Limb (tissue), 2 donors: ENCODE measurements at regions not wholly inside any gene's neighbourhood (a gene's known extent, or its start where the extent isn't known, plus 50 kb on each side); places are given as distances from the start of the nearest gene placed in this dataset.

Experiments
- DNase-seq, 2 donors: peaks; one replicate each; pipeline ENCODE4 v3.0.0-alpha.2; 2016; ENCODE audit errors: extremely low spot score in 2 of 2

DNA sequence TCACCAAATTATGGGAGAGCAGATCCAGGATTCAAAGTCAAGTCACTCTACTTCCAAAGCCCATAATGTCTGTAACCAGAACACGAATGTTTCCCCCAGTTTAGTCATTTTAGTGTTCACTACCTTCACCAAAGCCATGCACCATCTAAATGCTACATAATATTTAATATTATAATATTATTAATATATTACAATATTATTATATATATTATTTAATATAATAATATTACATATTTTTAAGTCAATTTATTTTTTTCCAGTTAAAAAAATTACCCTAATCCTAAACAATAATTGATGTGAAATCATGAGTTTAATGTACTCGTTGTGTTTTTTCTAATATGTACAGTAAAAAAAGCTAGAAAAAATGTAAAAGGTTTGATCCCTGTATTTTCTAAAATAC lies 276.6 kb upstream of the TBL1XR1 start:
- no peak for DNase-seq

DNA sequence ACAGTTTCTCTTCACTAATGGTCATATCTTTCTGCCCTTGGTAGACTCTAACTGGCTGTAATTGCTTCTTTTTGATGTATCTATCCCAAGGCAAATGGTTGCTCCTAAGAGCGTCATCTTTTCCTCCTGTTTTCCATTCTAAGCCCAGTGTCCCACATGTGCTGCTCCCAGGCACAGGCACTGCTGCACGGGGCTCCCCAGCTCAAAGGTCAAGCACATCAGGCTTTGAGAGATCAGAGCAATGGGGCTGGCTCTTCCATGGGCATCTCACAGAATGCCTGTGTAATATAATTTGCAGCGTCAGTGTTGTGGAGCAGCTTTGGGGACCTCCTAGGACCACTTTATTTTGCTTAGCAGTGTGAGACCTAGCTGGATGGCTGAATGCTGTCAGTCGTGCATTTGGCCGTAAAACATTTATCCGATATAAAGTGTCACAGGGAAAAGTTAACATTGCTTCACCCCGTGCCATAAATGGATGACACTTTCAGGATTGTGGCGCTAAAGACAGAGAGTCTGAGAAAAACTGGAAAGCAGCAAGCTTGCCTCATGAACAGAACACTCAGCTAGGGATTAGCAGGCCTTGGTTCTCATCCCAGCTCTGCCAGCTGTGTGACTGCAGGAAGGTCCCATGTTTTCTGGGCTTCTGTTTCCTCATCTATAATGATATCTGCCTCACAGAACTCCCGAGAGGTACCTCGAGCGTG lies 277.5 kb upstream of the TBL1XR1 start:
- no peak for DNase-seq

DNA sequence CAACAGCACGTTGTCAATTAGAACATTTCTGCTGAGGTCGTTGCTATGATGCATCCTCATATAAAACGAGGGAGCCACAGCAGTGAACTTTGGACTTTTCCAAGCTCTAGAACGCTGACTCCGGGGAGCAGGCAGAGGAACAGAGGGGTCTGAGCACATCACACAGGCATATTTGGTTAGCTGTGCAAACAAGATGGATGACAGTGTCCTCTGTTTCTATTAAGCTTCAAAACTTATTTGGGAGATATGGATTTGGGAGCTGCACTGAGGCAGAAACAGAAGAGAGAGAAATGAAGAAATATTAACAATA lies 278.0 kb upstream of the TBL1XR1 start:
- DNase-seq: no peak

- DNase-seq: no peak
Observed at GRCh38 chr3:177476495-177476894, 279.2 kb upstream of the TBL1XR1 start.

DNA sequence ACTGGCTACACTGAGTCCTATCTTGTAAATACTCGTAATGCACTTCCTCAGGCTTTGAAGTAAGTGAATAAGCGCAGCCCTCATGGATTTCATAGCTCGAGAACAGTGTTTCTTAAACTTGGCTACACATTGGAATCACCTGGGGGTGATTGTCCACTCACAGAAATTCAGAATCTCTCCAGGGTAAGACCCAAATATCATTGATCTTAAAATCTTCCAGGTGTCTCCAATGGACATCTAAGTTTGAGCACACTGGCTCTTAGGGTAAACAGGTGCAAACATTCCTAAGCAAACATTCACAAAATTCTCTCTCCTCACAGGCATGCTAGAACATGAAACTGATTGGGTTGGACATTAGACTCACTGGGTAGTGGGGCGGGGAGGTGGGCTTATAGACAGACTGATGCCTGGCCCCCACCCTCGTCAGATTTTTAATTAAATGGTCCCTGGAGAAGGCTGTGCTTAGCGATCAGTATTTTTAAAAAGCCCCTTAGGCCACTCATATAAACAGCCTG lies 279.7 kb upstream of the TBL1XR1 start:
- no peak for DNase-seq

GRCh38 chr3:177478170-177478867 lies 281.0 kb upstream of the TBL1XR1 start:
- peak in 1 of 2 donors; percentile 78 for DNase-seq

- DNase-seq: no peak
Observed at GRCh38 chr3:177479630-177480029, 282.3 kb upstream of the TBL1XR1 start.

DNA sequence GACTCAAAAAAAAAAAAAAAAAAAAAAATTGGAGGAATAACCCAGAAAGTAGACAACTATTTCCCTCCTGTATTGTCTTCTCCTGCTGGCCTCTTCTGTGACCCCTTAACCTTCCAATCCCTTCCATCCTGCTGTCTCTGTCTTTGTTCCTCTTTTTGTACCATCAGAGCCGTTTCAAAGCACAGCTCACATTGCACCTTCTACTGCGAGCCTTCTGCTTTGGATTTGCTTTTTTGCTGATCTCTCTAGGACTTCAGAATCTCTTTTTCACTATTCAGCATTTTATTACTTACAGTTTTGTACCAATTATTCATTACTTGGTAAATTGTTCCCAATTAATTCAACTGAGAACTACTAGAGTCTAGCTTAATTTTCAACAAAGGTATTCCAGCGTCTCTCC lies 284.0 kb upstream of the TBL1XR1 start:
- no peak for DNase-seq

GRCh38 chr3:177482048-177482691 lies 284.9 kb upstream of the TBL1XR1 start:
- DNase-seq: no peak

- no peak for DNase-seq
Observed at GRCh38 chr3:177483182-177483967, 286.1 kb upstream of the TBL1XR1 start.

DNA sequence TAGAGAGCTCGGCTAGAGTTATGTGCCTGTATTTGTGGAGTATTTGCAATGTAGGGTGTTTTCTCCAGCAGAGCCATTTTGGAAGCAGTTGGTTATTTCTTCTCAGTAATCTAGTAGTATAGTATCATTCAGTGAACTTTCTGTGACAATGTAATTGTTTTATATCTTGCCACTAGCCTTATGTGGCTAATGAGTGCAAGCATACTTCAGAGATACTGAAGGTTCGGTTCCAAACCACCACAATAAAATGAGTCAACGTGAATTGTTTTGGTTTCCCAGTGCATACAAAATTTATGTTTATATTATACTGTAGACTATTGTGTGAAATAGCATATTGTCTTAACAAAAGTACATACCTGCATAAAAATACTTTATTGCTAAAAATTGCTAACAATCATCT lies 286.9 kb upstream of the TBL1XR1 start:
- DNase-seq: no peak

GRCh38 chr3:177484926-177485325 lies 287.6 kb upstream of the TBL1XR1 start:
- DNase-seq: no peak

DNA sequence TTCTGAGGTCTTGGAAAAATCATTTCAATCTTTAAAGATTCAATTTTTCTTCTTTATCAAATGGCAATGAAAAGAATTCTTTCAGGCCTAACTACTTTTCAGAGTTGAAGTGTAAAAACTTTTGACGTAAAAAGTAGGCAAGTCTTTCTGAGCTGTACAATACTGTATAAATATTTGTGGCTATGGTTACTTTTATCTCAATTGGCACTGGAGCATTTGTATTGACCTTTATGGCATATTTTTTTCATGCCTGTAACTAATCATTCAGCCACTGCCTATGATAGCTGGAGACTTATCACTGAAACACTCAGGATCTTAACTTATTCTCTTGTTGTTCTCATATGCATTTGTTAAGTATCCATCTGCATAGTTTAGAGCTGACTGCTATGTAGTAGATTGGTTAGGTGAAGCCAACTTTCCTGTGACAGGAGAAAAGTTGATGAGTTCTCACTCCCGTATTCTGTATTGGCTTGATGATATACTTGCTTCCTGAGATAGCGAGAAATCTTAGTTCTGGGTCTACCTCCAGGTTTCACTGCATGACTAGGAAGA lies 290.4 kb upstream of the TBL1XR1 start:
- DNase-seq: no peak

- DNase-seq: no peak
Observed at GRCh38 chr3:177488740-177489139, 291.5 kb upstream of the TBL1XR1 start.

DNA sequence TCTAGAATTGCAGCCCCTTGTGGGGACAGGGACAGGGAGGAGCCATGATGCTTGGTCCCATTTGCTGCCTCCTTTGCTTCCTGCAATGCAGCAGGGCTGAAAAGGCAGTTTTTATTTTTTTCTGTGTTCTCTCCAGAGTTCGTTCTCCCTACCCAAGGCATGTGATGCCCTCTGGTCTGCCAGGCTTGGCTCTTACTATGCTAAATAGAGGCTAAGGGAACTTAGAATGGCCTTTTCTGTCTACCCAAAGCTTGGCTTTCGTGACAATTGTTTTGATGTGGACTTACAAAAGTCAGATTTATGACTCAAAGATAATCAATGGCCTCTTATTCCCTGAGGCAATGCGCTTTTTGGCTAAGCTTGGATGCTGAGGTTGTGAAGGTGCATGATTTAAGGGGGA lies 293.3 kb upstream of the TBL1XR1 start:
- DNase-seq: no peak

- peak; percentile 70 to 96 for DNase-seq
Observed at GRCh38 chr3:177491296-177492032, 294.2 kb upstream of the TBL1XR1 start.

- no peak for DNase-seq
Observed at GRCh38 chr3:177493091-177493490, 295.8 kb upstream of the TBL1XR1 start.

DNA sequence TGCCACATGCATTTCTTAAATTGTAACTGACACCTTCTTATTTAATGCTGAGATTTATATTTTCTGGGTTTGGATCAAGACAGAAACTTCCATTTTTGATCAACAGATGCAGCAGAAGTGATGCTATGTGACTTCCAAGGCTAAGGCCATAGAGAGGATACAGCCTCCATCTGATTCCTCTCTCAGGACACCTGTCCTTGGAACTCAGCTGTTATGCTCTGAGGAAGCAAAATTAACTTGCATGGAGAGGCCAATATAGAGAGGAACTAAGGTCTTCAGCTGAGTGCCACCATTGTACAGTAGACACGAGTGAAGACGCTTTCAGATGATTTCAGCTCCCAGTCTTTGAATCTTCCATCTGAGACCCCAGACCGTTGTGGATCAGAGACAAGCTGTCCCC lies 296.9 kb upstream of the TBL1XR1 start:
- no peak for DNase-seq

GRCh38 chr3:177495566-177495965 lies 298.3 kb upstream of the TBL1XR1 start:
- DNase-seq: no peak

GRCh38 chr3:177498037-177498857 lies 301.0 kb upstream of the TBL1XR1 start:
- DNase-seq: no peak
